ENCODE measurements at regions not wholly inside any gene's neighbourhood (a gene's known extent, or its start where the extent isn't known, plus 50 kb on each side); places are given as distances from the start of the nearest gene placed in this dataset.

DNA sequence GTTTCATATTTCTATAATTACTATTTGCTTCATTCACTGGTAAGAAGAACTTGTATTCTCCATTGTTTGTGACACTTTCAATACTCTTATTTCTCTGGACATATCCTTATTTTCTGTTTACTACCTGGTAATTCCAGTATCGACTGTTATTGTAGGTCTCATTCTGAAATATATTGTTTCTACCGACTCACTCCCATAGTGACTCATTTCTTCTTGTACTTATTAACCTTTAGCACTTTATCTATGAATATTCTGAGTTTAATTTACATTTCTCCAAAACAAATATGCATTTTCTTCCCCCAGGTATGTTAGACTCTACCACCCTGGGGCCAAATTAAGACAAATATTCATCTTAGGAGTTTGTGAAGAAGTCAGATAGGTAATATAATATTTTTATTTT, 164.5 kb upstream of the BTBD3 start:
- ChIA-PET SMC1A (ENCODE audit: uncharacterized antibody, unreplicated experiment) (no interaction called here), POLR2A (no interaction called here), RAD21 (ENCODE audit: unreplicated experiment) (no interaction called here), CTCF (no interaction called here)
- H3K27ac ChIP-seq (ENCODE audit: control insufficient read depth, insufficient read depth) = no peak overlapping the region
- WGBS (ENCODE audit: insufficient coverage, insufficient replicate concordance, low lambda C conversion rate, missing lambda C conversion rate) = 38% methylated on average over 2 of the region's 2 CpGs
- in situ Hi-C loops (cut with MboI) (no loop called here), intact Hi-C loops (cut with micrococcal nuclease; ENCODE audit: unreplicated experiment) (no loop called here)
- no peaks in the 10 kb centered on the region for H3K9me3 ChIP-seq (replicated peaks; ENCODE audit: control insufficient read depth, insufficient read depth, low read length)
- no peaks in the 10 kb centered on the region for H3K79me2 ChIP-seq (ENCODE audit: control insufficient read depth, insufficient read depth, low read length)
- BruUV-seq (replicated peaks) = no TSS peak
- no peaks in the 10 kb centered on the region for H3K27me3 ChIP-seq (replicated peaks in 1 of 2; ENCODE audit: control insufficient read depth in 2 of 2, insufficient read depth in 2 of 2, low read length in 1 of 2)
- DNase-seq (ENCODE audit: low read depth, low spot score) (no peak), FAIRE-seq (no peak), ATAC-seq (no peak)
- H3K4me1 ChIP-seq (ENCODE audit: control insufficient read depth, insufficient read depth, low read length) = no peaks in the 10 kb centered on the region
- H3K36me3 ChIP-seq (ENCODE audit: control insufficient read depth in 2 of 2, insufficient read depth in 2 of 2, low read length in 1 of 2) = no peaks in the 10 kb centered on the region
- H4K20me1 ChIP-seq (ENCODE audit: control insufficient read depth, insufficient read depth) = no peaks in the 10 kb centered on the region
- H3K4me2 ChIP-seq (ENCODE audit: control insufficient read depth, insufficient read depth) = no peak overlapping the region
- no peak overlapping the region for H3K9ac ChIP-seq (ENCODE audit: control insufficient read depth, insufficient read depth, low read length)
- H3K4me3 ChIP-seq = no peak overlapping the region
- H2AFZ ChIP-seq (ENCODE audit: control insufficient read depth, low read depth, low read length) = no peak overlapping the region
- TF ChIP-seq, protein P1, sequence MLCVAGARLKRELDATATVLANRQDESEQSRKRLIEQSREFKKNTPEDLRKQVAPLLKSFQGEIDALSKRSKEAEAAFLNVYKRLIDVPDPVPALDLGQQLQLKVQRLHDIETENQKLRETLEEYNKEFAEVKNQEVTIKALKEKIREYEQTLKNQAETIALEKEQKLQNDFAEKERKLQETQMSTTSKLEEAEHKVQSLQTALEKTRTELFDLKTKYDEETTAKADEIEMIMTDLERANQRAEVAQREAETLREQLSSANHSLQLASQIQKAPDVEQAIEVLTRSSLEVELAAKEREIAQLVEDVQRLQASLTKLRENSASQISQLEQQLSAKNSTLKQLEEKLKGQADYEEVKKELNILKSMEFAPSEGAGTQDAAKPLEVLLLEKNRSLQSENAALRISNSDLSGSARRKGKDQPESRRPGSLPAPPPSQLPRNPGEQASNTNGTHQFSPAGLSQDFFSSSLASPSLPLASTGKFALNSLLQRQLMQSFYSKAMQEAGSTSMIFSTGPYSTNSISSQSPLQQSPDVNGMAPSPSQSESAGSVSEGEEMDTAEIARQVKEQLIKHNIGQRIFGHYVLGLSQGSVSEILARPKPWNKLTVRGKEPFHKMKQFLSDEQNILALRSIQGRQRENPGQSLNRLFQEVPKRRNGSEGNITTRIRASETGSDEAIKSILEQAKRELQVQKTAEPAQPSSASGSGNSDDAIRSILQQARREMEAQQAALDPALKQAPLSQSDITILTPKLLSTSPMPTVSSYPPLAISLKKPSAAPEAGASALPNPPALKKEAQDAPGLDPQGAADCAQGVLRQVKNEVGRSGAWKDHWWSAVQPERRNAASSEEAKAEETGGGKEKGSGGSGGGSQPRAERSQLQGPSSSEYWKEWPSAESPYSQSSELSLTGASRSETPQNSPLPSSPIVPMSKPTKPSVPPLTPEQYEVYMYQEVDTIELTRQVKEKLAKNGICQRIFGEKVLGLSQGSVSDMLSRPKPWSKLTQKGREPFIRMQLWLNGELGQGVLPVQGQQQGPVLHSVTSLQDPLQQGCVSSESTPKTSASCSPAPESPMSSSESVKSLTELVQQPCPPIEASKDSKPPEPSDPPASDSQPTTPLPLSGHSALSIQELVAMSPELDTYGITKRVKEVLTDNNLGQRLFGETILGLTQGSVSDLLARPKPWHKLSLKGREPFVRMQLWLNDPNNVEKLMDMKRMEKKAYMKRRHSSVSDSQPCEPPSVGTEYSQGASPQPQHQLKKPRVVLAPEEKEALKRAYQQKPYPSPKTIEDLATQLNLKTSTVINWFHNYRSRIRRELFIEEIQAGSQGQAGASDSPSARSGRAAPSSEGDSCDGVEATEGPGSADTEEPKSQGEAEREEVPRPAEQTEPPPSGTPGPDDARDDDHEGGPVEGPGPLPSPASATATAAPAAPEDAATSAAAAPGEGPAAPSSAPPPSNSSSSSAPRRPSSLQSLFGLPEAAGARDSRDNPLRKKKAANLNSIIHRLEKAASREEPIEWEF (IDR thresholded peaks at IDR 0.05; ENCODE audit: insufficient replicate concordance, low read depth, low read length) = no peak
- TF ChIP-seq YBX1 (IDR thresholded peaks at IDR 0.05) (no peak), STAT3 (IDR thresholded peaks at IDR 0.05; ENCODE audit: low read depth, low read length) (no peak), FOXM1 (IDR thresholded peaks at IDR 0.05; ENCODE audit: low read depth, low read length) (no peak), ZBED1 (IDR thresholded peaks at IDR 0.05; ENCODE audit: borderline replicate concordance) (no peak), GABPA (IDR thresholded peaks at IDR 0.05; ENCODE audit: low read depth) (no peak), NFIC (IDR thresholded peaks at IDR 0.05; ENCODE audit: low read depth, low read length) (no peak), ZNF207 (IDR thresholded peaks at IDR 0.05; ENCODE audit: borderline replicate concordance) (no peak), ZNF622 (IDR thresholded peaks at IDR 0.05) (no peak)
- TF ChIP-seq, protein P2, sequence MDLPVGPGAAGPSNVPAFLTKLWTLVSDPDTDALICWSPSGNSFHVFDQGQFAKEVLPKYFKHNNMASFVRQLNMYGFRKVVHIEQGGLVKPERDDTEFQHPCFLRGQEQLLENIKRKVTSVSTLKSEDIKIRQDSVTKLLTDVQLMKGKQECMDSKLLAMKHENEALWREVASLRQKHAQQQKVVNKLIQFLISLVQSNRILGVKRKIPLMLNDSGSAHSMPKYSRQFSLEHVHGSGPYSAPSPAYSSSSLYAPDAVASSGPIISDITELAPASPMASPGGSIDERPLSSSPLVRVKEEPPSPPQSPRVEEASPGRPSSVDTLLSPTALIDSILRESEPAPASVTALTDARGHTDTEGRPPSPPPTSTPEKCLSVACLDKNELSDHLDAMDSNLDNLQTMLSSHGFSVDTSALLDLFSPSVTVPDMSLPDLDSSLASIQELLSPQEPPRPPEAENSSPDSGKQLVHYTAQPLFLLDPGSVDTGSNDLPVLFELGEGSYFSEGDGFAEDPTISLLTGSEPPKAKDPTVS (IDR thresholded peaks at IDR 0.05; ENCODE audit: low read depth, low read length) = no peak
- TF ChIP-seq, protein P3, sequence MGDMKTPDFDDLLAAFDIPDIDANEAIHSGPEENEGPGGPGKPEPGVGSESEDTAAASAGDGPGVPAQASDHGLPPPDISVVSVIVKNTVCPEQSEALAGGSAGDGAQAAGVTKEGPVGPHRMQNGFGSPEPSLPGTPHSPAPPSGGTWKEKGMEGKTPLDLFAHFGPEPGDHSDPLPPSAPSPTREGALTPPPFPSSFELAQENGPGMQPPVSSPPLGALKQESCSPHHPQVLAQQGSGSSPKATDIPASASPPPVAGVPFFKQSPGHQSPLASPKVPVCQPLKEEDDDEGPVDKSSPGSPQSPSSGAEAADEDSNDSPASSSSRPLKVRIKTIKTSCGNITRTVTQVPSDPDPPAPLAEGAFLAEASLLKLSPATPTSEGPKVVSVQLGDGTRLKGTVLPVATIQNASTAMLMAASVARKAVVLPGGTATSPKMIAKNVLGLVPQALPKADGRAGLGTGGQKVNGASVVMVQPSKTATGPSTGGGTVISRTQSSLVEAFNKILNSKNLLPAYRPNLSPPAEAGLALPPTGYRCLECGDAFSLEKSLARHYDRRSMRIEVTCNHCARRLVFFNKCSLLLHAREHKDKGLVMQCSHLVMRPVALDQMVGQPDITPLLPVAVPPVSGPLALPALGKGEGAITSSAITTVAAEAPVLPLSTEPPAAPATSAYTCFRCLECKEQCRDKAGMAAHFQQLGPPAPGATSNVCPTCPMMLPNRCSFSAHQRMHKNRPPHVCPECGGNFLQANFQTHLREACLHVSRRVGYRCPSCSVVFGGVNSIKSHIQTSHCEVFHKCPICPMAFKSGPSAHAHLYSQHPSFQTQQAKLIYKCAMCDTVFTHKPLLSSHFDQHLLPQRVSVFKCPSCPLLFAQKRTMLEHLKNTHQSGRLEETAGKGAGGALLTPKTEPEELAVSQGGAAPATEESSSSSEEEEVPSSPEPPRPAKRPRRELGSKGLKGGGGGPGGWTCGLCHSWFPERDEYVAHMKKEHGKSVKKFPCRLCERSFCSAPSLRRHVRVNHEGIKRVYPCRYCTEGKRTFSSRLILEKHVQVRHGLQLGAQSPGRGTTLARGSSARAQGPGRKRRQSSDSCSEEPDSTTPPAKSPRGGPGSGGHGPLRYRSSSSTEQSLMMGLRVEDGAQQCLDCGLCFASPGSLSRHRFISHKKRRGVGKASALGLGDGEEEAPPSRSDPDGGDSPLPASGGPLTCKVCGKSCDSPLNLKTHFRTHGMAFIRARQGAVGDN (IDR thresholded peaks at IDR 0.05) = no peak
- TF ChIP-seq, protein P4, sequence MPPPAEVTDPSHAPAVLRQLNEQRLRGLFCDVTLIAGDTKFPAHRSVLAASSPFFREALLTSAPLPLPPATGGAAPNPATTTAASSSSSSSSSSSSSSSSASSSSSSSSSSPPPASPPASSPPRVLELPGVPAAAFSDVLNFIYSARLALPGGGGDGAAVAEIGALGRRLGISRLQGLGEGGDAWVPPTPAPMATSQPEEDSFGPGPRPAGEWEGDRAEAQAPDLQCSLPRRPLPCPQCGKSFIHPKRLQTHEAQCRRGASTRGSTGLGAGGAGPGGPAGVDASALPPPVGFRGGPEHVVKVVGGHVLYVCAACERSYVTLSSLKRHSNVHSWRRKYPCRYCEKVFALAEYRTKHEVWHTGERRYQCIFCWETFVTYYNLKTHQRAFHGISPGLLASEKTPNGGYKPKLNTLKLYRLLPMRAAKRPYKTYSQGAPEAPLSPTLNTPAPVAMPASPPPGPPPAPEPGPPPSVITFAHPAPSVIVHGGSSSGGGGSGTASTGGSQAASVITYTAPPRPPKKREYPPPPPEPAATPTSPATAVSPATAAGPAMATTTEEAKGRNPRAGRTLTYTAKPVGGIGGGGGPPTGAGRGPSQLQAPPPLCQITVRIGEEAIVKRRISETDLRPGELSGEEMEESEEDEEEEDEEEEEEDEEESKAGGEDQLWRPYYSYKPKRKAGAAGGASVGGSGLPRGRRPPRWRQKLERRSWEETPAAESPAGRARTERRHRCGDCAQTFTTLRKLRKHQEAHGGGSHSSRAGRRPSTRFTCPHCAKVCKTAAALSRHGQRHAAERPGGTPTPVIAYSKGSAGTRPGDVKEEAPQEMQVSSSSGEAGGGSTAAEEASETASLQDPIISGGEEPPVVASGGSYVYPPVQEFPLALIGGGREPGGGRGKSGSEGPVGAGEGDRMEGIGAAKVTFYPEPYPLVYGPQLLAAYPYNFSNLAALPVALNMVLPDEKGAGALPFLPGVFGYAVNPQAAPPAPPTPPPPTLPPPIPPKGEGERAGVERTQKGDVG (CRISPR knock-in tag; IDR thresholded peaks at IDR 0.05) = no peak

Measured in GM12878 (cell line).